ENCODE measurements at regions not wholly inside any gene's neighbourhood (a gene's known extent, or its start where the extent isn't known, plus 50 kb on each side); places are given as distances from the start of the nearest gene placed in this dataset.

GRCh38 chr2:239682518-239682917 is 281.7 kb upstream of the HDAC4 start:
- DNase-seq (ENCODE audit: low read depth, low spot score) (no peak), FAIRE-seq (no peak)
- no peaks in the 10 kb centered on the region for H3K9me1 ChIP-seq (ENCODE audit: control insufficient read depth, extremely low read depth, insufficient read depth, low read length)
- H3K9ac ChIP-seq (ENCODE audit: control insufficient read depth, extremely low read depth, insufficient read depth, low read length), result no peak overlapping the region
- no peaks in the 10 kb centered on the region for H3K9me3 ChIP-seq (ENCODE audit: control insufficient read depth, low read depth, low read length)
- H3K79me2 ChIP-seq (ENCODE audit: control insufficient read depth, insufficient read depth, low read length), result no peaks in the 10 kb centered on the region
- no peak overlapping the region for H2AFZ ChIP-seq (ENCODE audit: control insufficient read depth, low read length)
- no peaks in the 10 kb centered on the region for H3K36me3 ChIP-seq (ENCODE audit: control insufficient read depth in 2 of 2, extremely low read depth in 1 of 2, insufficient read depth in 2 of 2, low read length in 2 of 2)
- H3K4me2 ChIP-seq (ENCODE audit: control insufficient read depth, extremely low read depth, insufficient read depth, low read depth, low read length), result no peak overlapping the region
- no peaks in the 10 kb centered on the region for H4K20me1 ChIP-seq (ENCODE audit: control insufficient read depth, extremely low read depth, insufficient read depth, low read length)
- dilution Hi-C loops (cut with MboI; ENCODE audit: extremely low pct_ligation_motif_present, low sequenced_read_pairs), result no loop called here
- H3K4me3 ChIP-seq (ENCODE audit: control insufficient read depth in 2 of 3, extremely low read depth in 1 of 3, insufficient read depth in 2 of 3, low read depth in 1 of 3, low read length in 3 of 3), result no peak overlapping the region
- TF ChIP-seq CTCF (optimal IDR thresholded peaks at IDR 0.05 in 1 of 3, IDR thresholded peaks at IDR 0.05 in 1 of 3, conservative IDR thresholded peaks at IDR 0.05 in 1 of 3; ENCODE audit: extremely low read depth in 1 of 3, insufficient read depth in 2 of 3, low read length in 3 of 3) (no peak), EZH2 (IDR thresholded peaks at IDR 0.05; ENCODE audit: low read length) (no peak)
- H3K4me1 ChIP-seq (ENCODE audit: control insufficient read depth, extremely low read depth, insufficient read depth, low read length), result no peaks in the 10 kb centered on the region
- H3K27me3 ChIP-seq (ENCODE audit: control insufficient read depth, extremely low read depth, insufficient read depth, low read length), result peaks cover 13% of the 10 kb centered on the region
- H3K27ac ChIP-seq (ENCODE audit: control insufficient read depth, insufficient read depth, low read length), result no peak overlapping the region

GRCh38 chr2:239679755-239680154 is 278.9 kb upstream of the HDAC4 start:
- dilution Hi-C loops (cut with MboI; ENCODE audit: extremely low pct_ligation_motif_present, low sequenced_read_pairs), result no loop called here
- no peaks in the 10 kb centered on the region for H4K20me1 ChIP-seq (ENCODE audit: control insufficient read depth, extremely low read depth, insufficient read depth, low read length)
- no peak overlapping the region for H3K27ac ChIP-seq (ENCODE audit: control insufficient read depth, insufficient read depth, low read length)
- no peaks in the 10 kb centered on the region for H3K9me3 ChIP-seq (ENCODE audit: control insufficient read depth, low read depth, low read length)
- H2AFZ ChIP-seq (ENCODE audit: control insufficient read depth, low read length), result no peak overlapping the region
- no peaks in the 10 kb centered on the region for H3K79me2 ChIP-seq (ENCODE audit: control insufficient read depth, insufficient read depth, low read length)
- TF ChIP-seq CTCF (optimal IDR thresholded peaks at IDR 0.05 in 1 of 3, IDR thresholded peaks at IDR 0.05 in 1 of 3, conservative IDR thresholded peaks at IDR 0.05 in 1 of 3; ENCODE audit: extremely low read depth in 1 of 3, insufficient read depth in 2 of 3, low read length in 3 of 3) (no peak), EZH2 (IDR thresholded peaks at IDR 0.05; ENCODE audit: low read length) (no peak)
- H3K4me3 ChIP-seq (ENCODE audit: control insufficient read depth in 2 of 3, extremely low read depth in 1 of 3, insufficient read depth in 2 of 3, low read depth in 1 of 3, low read length in 3 of 3), result no peak overlapping the region
- no peak overlapping the region for H3K4me2 ChIP-seq (ENCODE audit: control insufficient read depth, extremely low read depth, insufficient read depth, low read depth, low read length)
- no peak for DNase-seq (ENCODE audit: low read depth, low spot score)
- H3K27me3 ChIP-seq (ENCODE audit: control insufficient read depth, extremely low read depth, insufficient read depth, low read length), result peaks cover 11% of the 10 kb centered on the region
- H3K9ac ChIP-seq (ENCODE audit: control insufficient read depth, extremely low read depth, insufficient read depth, low read length), result no peak overlapping the region
- no peaks in the 10 kb centered on the region for H3K9me1 ChIP-seq (ENCODE audit: control insufficient read depth, extremely low read depth, insufficient read depth, low read length)
- H3K36me3 ChIP-seq (ENCODE audit: control insufficient read depth in 2 of 2, extremely low read depth in 1 of 2, insufficient read depth in 2 of 2, low read length in 2 of 2), result no peaks in the 10 kb centered on the region
- FAIRE-seq, result no peak
- H3K4me1 ChIP-seq (ENCODE audit: control insufficient read depth, extremely low read depth, insufficient read depth, low read length), result no peaks in the 10 kb centered on the region

Measured in keratinocyte (primary cell).